Right atrium auricular region (tissue), 2 donors: ENCODE measurements at regions not wholly inside any gene's neighbourhood (a gene's known extent, or its start where the extent isn't known, plus 50 kb on each side); places are given as distances from the start of the nearest gene placed in this dataset.
"Not testable (repeated sequence)": the region's sequence is repeated elsewhere in the genome, so short reads cannot be mapped to it uniquely, and the experiment has no call there.

Experiments
- DNase-seq: peaks from one replicate; pipeline ENCODE4 v3.0.0-alpha.2; 2019; ENCODE audit warnings: low spot score
- H3K27ac ChIP-seq, 2 donors: fragments of 200-600 bp; sonication (generic); 1 replicate in 1 of 2; 2 replicates in 1 of 2; pipeline ENCODE4 v1.5.1; 2016 to 2019
- H3K27me3 ChIP-seq, 2 donors: fragments of 200-600 bp; sonication (generic); one replicate each; pipeline versions ENCODE4 v1.5.1 to v1.6.0; 2017 to 2019
- H3K36me3 ChIP-seq: fragments of 200-600 bp; sonication (generic); one replicate; pipeline ENCODE4 v1.5.1; 2016
- H3K4me1 ChIP-seq, 2 donors: fragments of 200-600 bp; sonication (generic); one replicate each; pipeline versions ENCODE4 v1.5.1 to v1.6.0; 2017 to 2019
- H3K4me3 ChIP-seq, 2 donors: fragments of 200-600 bp; sonication (generic); 1 replicate in 1 of 2; 2 replicates in 1 of 2; pipeline ENCODE4 v1.5.1; 2017 to 2019; ENCODE audit warnings: mild to moderate bottlenecking in 1 of 2, moderate library complexity in 1 of 2
- H3K9me3 ChIP-seq, 2 donors: fragments of 200-600 bp; sonication (generic); one replicate each; pipeline ENCODE4 v1.5.1; 2019
- TF ChIP-seq, protein P1 (sequence below), 2 donors: fragments of 200-600 bp; sonication (generic); IDR thresholded peaks; one replicate each; pipeline ENCODE4 v1.5.1; 2019; ENCODE audit warnings: antibody characterized with exemption in 2 of 2

DNA sequence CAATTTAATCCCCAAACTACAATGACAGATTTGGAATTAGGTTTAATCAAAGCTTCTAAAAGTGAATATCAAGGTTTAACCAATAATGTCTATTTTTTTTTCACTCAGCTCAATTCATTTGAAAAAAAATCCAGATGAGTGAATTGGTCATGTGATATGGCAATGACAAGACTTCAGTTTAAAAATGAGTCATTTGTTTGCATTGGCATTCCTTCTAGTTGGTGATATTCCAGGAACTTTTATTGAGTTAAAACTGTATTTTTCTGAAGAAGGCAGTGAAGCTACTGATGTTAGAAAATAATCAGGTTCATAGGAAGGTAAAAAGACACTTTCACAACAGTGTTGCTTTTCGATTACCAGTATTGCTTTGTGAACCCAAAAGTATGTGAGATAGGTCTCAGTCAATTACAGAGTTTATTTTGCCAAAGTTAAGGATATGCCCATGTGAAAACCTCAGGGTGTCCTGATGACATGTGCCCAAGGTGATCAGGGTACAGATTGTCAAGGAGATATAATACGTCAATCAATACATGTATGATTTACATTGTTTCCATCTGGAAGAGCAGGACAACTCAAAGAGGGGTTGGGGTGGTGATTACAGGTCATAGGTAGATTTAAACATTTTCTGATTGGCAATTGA, 1214.9 kb downstream of the GALC start:
- Histone ChIP-seq H3K4me3 (no peak overlapping the region), H3K4me1 (no peaks in the 10 kb centered on the region), H3K9me3 (no peaks in the 10 kb centered on the region), H3K36me3 (no peaks in the 10 kb centered on the region), H3K27ac (no peak overlapping the region), H3K27me3 (no peaks in the 10 kb centered on the region)
- no peak for DNase-seq
- TF ChIP-seq, protein P1, sequence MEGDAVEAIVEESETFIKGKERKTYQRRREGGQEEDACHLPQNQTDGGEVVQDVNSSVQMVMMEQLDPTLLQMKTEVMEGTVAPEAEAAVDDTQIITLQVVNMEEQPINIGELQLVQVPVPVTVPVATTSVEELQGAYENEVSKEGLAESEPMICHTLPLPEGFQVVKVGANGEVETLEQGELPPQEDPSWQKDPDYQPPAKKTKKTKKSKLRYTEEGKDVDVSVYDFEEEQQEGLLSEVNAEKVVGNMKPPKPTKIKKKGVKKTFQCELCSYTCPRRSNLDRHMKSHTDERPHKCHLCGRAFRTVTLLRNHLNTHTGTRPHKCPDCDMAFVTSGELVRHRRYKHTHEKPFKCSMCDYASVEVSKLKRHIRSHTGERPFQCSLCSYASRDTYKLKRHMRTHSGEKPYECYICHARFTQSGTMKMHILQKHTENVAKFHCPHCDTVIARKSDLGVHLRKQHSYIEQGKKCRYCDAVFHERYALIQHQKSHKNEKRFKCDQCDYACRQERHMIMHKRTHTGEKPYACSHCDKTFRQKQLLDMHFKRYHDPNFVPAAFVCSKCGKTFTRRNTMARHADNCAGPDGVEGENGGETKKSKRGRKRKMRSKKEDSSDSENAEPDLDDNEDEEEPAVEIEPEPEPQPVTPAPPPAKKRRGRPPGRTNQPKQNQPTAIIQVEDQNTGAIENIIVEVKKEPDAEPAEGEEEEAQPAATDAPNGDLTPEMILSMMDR (IDR thresholded peaks at IDR 0.05), result no peak

DNA sequence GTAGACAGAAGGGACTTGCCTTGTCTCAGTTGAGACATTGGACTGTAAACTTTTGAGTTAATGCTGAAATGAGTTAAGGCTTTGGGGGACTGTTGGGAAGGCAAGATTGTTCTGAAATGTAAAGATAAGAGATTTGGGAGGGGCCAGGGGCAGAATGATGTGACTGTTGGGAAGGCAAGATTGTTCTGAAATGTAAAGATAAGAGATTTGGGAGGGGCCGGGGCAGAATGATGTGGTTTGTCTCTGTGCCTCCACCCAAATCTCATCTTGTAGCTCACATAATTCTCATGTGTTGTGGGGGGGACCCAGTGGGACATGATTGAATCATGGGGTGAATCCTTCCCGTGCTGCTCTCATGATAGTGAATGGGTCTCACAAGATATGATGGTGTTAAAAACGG, 1217.1 kb downstream of the GALC start:
- not testable (repeated sequence) for H3K4me3 ChIP-seq, DNase-seq, H3K27me3 ChIP-seq, H3K9me3 ChIP-seq, H3K36me3 ChIP-seq, H3K4me1 ChIP-seq, H3K27ac ChIP-seq

DNA sequence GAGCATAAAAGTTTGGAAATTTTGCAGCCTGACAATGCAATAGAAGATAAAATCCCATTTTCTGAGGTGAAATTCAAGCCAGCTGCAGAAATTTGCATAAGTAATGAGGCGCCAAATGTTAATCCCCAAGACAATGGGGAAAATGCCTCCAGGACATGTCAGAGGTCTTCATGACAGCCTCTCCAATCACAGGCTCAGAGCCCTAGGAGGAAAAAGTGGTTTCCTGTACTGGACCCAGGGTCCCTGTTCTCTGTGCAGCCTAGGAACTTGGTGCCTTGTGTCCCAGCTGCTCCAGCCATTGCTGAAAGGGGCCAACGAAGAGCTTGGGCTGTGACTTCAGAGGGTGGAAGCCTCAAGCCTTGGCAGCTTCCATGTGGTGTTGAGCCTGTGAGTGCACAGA, 1218.1 kb downstream of the GALC start:
- no peaks in the 10 kb centered on the region for H3K36me3 ChIP-seq
- H3K27me3 ChIP-seq, result no peaks in the 10 kb centered on the region
- TF ChIP-seq, protein P1 (IDR thresholded peaks at IDR 0.05), result no peak
- no peak overlapping the region for H3K4me3 ChIP-seq
- H3K27ac ChIP-seq, result no peak overlapping the region
- no peaks in the 10 kb centered on the region for H3K9me3 ChIP-seq
- H3K4me1 ChIP-seq, result no peaks in the 10 kb centered on the region
- DNase-seq, result no peak

DNA sequence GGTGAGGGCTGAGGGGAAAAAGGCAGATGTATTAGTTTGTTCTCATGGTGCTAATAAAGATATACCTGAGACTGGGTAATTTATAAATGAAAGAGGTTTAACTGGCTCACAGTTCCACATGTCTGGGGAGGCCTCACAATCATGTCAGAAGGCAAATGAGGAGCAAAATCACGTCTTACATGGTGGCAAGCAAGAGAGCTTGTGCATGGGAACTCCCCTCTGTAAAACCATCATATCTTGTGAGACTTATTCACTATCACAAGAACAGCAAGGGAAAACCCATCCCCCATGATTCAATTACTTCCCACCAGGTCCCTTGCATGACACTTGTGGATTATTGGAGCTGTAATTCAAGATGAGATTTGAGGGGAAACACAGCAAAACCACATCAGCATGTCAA, 1220.9 kb downstream of the GALC start:
- Histone ChIP-seq H3K27me3 (no peaks in the 10 kb centered on the region), H3K4me3 (no peak overlapping the region), H3K27ac (no peak overlapping the region), H3K9me3 (no peaks in the 10 kb centered on the region), H3K4me1 (no peaks in the 10 kb centered on the region), H3K36me3 (no peaks in the 10 kb centered on the region)
- DNase-seq, result no peak
- TF ChIP-seq, protein P1 (IDR thresholded peaks at IDR 0.05), result no peak

DNA sequence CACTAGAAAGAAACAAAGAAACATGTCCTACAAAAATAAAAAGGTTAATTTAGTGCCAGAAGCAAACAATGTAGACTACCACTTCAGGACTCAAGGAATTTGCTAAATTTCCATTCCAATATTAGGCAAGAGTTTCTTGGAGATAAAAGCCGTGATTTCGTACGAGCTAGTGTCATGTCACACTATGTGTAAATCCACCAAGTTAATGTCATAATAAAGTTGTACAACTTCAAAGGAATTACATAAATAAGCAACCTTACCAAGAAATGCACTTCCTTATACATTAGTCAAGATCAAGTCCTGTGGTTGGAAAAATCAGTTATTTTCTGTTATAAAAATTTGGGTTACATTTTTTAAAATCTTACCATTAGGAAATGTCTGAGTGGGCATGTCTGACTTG, 1222.8 kb downstream of the GALC start:
- H3K36me3 ChIP-seq, result no peaks in the 10 kb centered on the region
- no peaks in the 10 kb centered on the region for H3K9me3 ChIP-seq
- no peak overlapping the region for H3K27ac ChIP-seq
- no peaks in the 10 kb centered on the region for H3K4me1 ChIP-seq
- TF ChIP-seq, protein P1 (IDR thresholded peaks at IDR 0.05), result no peak
- no peak for DNase-seq
- H3K27me3 ChIP-seq, result no peaks in the 10 kb centered on the region
- H3K4me3 ChIP-seq, result no peak overlapping the region

DNA sequence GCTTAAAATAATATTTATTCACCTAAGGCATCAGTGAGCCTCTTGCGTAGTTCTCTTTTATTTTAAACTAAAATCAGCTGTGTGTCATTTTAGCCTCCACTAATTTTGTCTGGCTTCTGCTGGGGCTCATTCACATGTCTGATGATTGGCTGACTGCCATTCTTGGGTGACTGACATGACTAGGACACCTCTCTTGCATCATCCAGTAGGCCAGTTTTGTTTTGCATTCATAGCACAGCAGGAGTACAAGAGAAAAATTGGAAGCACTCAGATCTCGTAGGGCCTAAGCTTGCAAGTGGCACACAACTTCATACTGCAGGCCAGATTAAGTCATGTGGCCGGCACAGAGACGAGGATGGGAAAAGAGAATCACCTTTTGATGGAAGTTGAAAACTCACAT, 1226.5 kb downstream of the GALC start:
- no peak for DNase-seq
- TF ChIP-seq, protein P1 (IDR thresholded peaks at IDR 0.05), result no peak
- Histone ChIP-seq H3K27ac (no peak overlapping the region), H3K4me3 (no peak overlapping the region), H3K36me3 (no peaks in the 10 kb centered on the region), H3K27me3 (no peaks in the 10 kb centered on the region), H3K4me1 (no peaks in the 10 kb centered on the region), H3K9me3 (no peaks in the 10 kb centered on the region)
